IMR-90 (cell line): ENCODE measurements at regions not wholly inside any gene's neighbourhood (a gene's known extent, or its start where the extent isn't known, plus 50 kb on each side); places are given as distances from the start of the nearest gene placed in this dataset.

ENCODE experiments used
- ATAC-seq: fragments of 200-7000 bp; cut with Tn5 transposase; 2 replicates; pipeline ENCODE4 v1.9.1; 2020; ENCODE audit warnings: low read depth, mild to moderate bottlenecking, moderate library complexity
- BruUV-seq: library from RNA; stranded (reverse); fragments of 400-500 nt; replicated peaks from 2 replicates; lab custom pipeline; 2021; lab: Mats Ljungman, UMichigan
- CTCF ChIA-PET: fragments of 300-600 bp; formaldehyde crosslinking; extraction: SDS; loops from one replicate; lab custom pipeline; 2021; ENCODE audit warnings: antibody characterized with exemption; lab: Yijun Ruan, JAX
- POLR2A ChIA-PET: fragments of 300-600 bp; sonication (Branson Sonifier 250); formaldehyde crosslinking; loops from one replicate; lab custom pipeline; 2022; ENCODE audit warnings: antibody characterized with exemption; ENCODE audit not compliant: unreplicated experiment; lab: Charles Lee
- DNase-seq: peaks from one replicate; pipeline ENCODE4 v3.0.0; 2013
- H2AFZ ChIP-seq: replicated peaks from 2 replicates; pipeline ENCODE3; 2013; ENCODE audit warnings: low read length, mild to moderate bottlenecking; ENCODE audit not compliant: poor library complexity
- H2AK5ac ChIP-seq: 2 replicates; pipeline ENCODE4 v1.6.1; 2013; ENCODE audit warnings: low read depth, low read length, inconsistent platforms
- H2AK9ac ChIP-seq: replicated peaks from 2 replicates; pipeline ENCODE3; 2013; ENCODE audit warnings: mild to moderate bottlenecking, low read depth, low read length, moderate library complexity; ENCODE audit not compliant: poor library complexity
- H2BK120ac ChIP-seq: 2 replicates; pipeline ENCODE4 v1.6.1; 2013; ENCODE audit warnings: low read depth, low read length, inconsistent platforms
- H2BK15ac ChIP-seq: 3 replicates; pipeline ENCODE4 v1.6.1; 2013; ENCODE audit warnings: low read depth, low read length, inconsistent platforms
- H2BK20ac ChIP-seq: 2 replicates; pipeline ENCODE4 v1.6.1; 2013; ENCODE audit warnings: low read depth, mild to moderate bottlenecking, inconsistent platforms, low read length, moderate library complexity
- H2BK5ac ChIP-seq: 2 replicates; pipeline ENCODE4 v1.6.1; 2013; ENCODE audit warnings: mild to moderate bottlenecking, low read depth, low read length, inconsistent platforms; ENCODE audit not compliant: poor library complexity, severe bottlenecking
- H3K14ac ChIP-seq: replicated peaks from 2 replicates; pipeline ENCODE4 v1.6.1; 2013; ENCODE audit warnings: low read depth, low read length, inconsistent platforms
- H3K18ac ChIP-seq: 2 replicates; pipeline ENCODE4 v1.6.1; 2013; ENCODE audit warnings: low read depth, low read length, control low read depth
- H3K23ac ChIP-seq: 2 replicates; pipeline ENCODE4 v1.6.1; 2013; ENCODE audit warnings: low read depth, low read length, inconsistent platforms
- H3K27ac ChIP-seq: 2 replicates; pipeline ENCODE4 v1.5.1; 2013; ENCODE audit warnings: mild to moderate bottlenecking, control low read depth, low read length; ENCODE audit not compliant: insufficient read depth
- H3K27me3 ChIP-seq: 2 replicates; pipeline ENCODE4 v1.6.1; 2013; ENCODE audit warnings: low read length; ENCODE audit not compliant: control insufficient read depth, insufficient read depth
- H3K36me3 ChIP-seq: 2 replicates; pipeline ENCODE4 v1.6.1; 2013; ENCODE audit warnings: low read length, mixed read lengths; ENCODE audit not compliant: control insufficient read depth, insufficient read depth
- H3K4ac ChIP-seq: 2 replicates; pipeline ENCODE4 v1.6.1; 2013; ENCODE audit warnings: low read depth, low read length, inconsistent platforms
- H3K4me1 ChIP-seq: 2 replicates; pipeline ENCODE4 v1.6.1; 2013; ENCODE audit warnings: low read length, mixed read lengths; ENCODE audit not compliant: control insufficient read depth, insufficient read depth
- H3K4me2 ChIP-seq: 2 replicates; pipeline ENCODE4 v1.6.1; 2013; ENCODE audit warnings: low read depth, mild to moderate bottlenecking, control low read depth, low read length, moderate library complexity
- H3K4me3 ChIP-seq: 2 replicates; pipeline ENCODE4 v1.5.1; 2013; ENCODE audit warnings: low read depth, mild to moderate bottlenecking, control low read depth, low read length, moderate library complexity; ENCODE audit not compliant: insufficient read depth
- H3K56ac ChIP-seq: 2 replicates; pipeline ENCODE4 v1.6.1; 2013; ENCODE audit warnings: low read length, inconsistent platforms; ENCODE audit not compliant: insufficient read depth; ENCODE audit errors: extremely low read depth
- H3K79me1 ChIP-seq, 2 experiments: 2 replicates each; pipeline ENCODE4 v1.6.1; 2013; ENCODE audit warnings: low read length in 2 of 2, inconsistent platforms in 1 of 2, low read depth in 1 of 2
- H3K9ac ChIP-seq: 2 replicates; pipeline ENCODE4 v1.6.1; 2013; ENCODE audit warnings: low read depth, low read length, control low read depth
- H3K9me1 ChIP-seq: 2 replicates; pipeline ENCODE4 v1.6.1; 2013; ENCODE audit warnings: low read length, inconsistent platforms; ENCODE audit not compliant: insufficient read depth
- H3K9me3 ChIP-seq: 2 replicates; pipeline ENCODE4 v1.6.1; 2013; ENCODE audit warnings: low read length; ENCODE audit not compliant: control insufficient read depth, insufficient read depth
- H4K20me1 ChIP-seq: 2 replicates; pipeline ENCODE4 v1.6.1; 2013; ENCODE audit warnings: low read length, inconsistent platforms; ENCODE audit not compliant: insufficient read depth
- H4K5ac ChIP-seq: 2 replicates; pipeline ENCODE4 v1.6.1; 2013; ENCODE audit warnings: mild to moderate bottlenecking, low read depth, low read length, control low read depth
- H4K8ac ChIP-seq, 2 experiments: 2 replicates each; pipeline ENCODE4 v1.6.1; 2013; ENCODE audit warnings: low read depth in 2 of 2, low read length in 2 of 2, control low read depth in 1 of 2, inconsistent platforms in 1 of 2
- H4K91ac ChIP-seq: 2 replicates; pipeline ENCODE4 v1.6.1; 2013; ENCODE audit warnings: low read depth, low read length, inconsistent platforms; ENCODE audit not compliant: insufficient read depth
- BHLHE40 ChIP-seq: fragments of 150-350 bp; IDR thresholded peaks from 2 replicates; pipeline ENCODE4 v1.6.1; 2016; ENCODE audit warnings: mild to moderate bottlenecking, low read depth, low read length
- CHD1 ChIP-seq: IDR thresholded peaks from 2 replicates; pipeline ENCODE4 v1.6.1; 2012; ENCODE audit warnings: low read depth, low read length, improper control_type of control experiment
- MAFK ChIP-seq: IDR thresholded peaks from 2 replicates; pipeline ENCODE4 v1.6.1; 2012; ENCODE audit warnings: low read depth, low read length, improper control_type of control experiment
- RAD21 ChIP-seq: IDR thresholded peaks from 2 replicates; pipeline ENCODE4 v1.6.1; 2012; ENCODE audit warnings: low read length, improper control_type of control experiment
- RFX5 ChIP-seq: IDR thresholded peaks from 2 replicates; pipeline ENCODE4 v1.8.0; 2012; ENCODE audit warnings: low read depth, mild to moderate bottlenecking, low read length, moderate library complexity
- USF2 ChIP-seq: fragments of 150-350 bp; IDR thresholded peaks from 2 replicates; pipeline ENCODE4 v1.6.1; 2017; ENCODE audit warnings: mild to moderate bottlenecking, antibody characterized with exemption, low read length, low read depth
- WGBS, 2 experiments: methylation state at CpG; one replicate each; pipeline versions ENCODE4 v1.1.5 to v1.1.7; 2013; ENCODE audit warnings: missing lambda C conversion rate in 2 of 2; ENCODE audit not compliant: insufficient read length in 1 of 2; ENCODE audit errors: extremely low coverage in 2 of 2; 5-methylcytosine and 5-hydroxymethylcytosine counted together
- dilution Hi-C: fragments of 300-500 bp; cut with HindIII; formaldehyde crosslinking; loops from one replicate; pipeline ENCODE4 v1.14.3; 2018; ENCODE audit warnings: low sequenced_read_pairs; ENCODE audit not compliant: unreplicated experiment
- in situ Hi-C: fragments of 300-500 bp; cut with MboI; formaldehyde crosslinking; loops from 3 replicates; pipeline ENCODE4 v1.14.3; 2019; ENCODE audit warnings: low sequenced_read_pairs, inconsistent platforms, mixed read lengths
- intact Hi-C: fragments of 100-400 bp; cut with micrococcal nuclease; formaldehyde crosslinking; loops from 2 replicates; pipeline ENCODE4 v1.10.0; 2022
- TF ChIP-seq, protein P1 (sequence below): fragments of 150-350 bp; IDR thresholded peaks from 2 replicates; pipeline ENCODE4 v1.6.1; 2016; ENCODE audit warnings: low read depth, mild to moderate bottlenecking, low read length, moderate library complexity, borderline replicate concordance

DNA sequence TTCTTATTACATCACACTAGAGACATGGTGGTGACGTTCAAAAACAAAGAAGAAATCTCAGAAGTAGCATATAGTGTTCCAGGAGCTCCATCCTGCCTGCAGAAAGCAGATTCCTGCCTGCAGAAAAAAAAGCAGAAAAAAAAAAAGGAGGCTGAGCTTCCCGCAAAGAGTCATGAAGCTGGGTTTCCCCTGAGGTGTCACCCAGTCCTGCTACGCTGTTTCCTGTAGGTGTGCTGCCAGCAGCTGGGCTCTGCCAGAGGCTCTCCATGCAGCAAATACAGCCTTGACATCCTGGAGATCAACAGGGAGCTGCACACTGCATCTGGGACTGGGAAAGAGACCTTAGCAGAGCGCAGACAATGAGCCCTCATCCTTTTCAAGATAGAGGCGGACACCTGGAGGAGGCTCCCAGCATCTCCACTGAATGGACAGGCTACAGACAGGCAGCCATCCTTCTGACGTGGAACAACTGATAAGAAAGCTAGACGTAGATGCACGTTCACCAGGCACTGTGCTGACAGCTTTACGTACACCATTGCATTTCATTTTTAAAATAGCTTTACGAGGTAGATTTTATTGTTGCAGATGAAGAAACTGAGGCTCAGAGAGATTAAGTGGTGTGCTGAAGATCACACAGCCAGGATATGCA lies 350.9 kb downstream of the FOXO1 start:
- Histone ChIP-seq H3K14ac (no peak overlapping the region), H2BK120ac (no peak overlapping the region), H2AK9ac (no peak overlapping the region), H4K8ac (no peak overlapping the region), H4K20me1 (no peaks in the 10 kb centered on the region), H2BK5ac (no peak overlapping the region), H3K27me3 (no peaks in the 10 kb centered on the region), H2AK5ac (no peak overlapping the region), H3K4me2 (no peak overlapping the region), H3K79me1 (no peaks in the 10 kb centered on the region), H3K9ac (no peak overlapping the region), H3K9me3 (0 out of 2 replicates have a peak, but pooled peaks cover 2% of the 10 kb centered on the region), H3K36me3 (no peaks in the 10 kb centered on the region), H3K4ac (no peak overlapping the region), H2AFZ (no peak overlapping the region), H3K9me1 (no peaks in the 10 kb centered on the region), H2BK20ac (no peak overlapping the region), H3K23ac (no peak overlapping the region), H3K4me1 (no peaks in the 10 kb centered on the region), H4K91ac (no peak overlapping the region), H3K18ac (no peak overlapping the region), H4K5ac (no peak overlapping the region), H2BK15ac (no peak overlapping the region), H3K27ac (no peak overlapping the region), H3K4me3 (no peak overlapping the region), H3K56ac (no peak overlapping the region)
- DNase-seq (no peak), ATAC-seq (no peak)
- ChIA-PET CTCF (no interaction called here), POLR2A (no interaction called here)
- in situ Hi-C loops: no loop called here
- dilution Hi-C loops: no loop called here
- WGBS, 2 experiments: 69% methylated on average over 4 of the region's 10 CpGs; no CpG with 5 or more reads in 1 of the 2 experiments
- no TSS peak for BruUV-seq
- intact Hi-C loops: no loop called here
- no peak for TF ChIP-seq MAFK
- no peak for TF ChIP-seq USF2
- no peak for TF ChIP-seq CHD1
- no peak for TF ChIP-seq RFX5
- no peak for TF ChIP-seq BHLHE40
- TF ChIP-seq, protein P1, sequence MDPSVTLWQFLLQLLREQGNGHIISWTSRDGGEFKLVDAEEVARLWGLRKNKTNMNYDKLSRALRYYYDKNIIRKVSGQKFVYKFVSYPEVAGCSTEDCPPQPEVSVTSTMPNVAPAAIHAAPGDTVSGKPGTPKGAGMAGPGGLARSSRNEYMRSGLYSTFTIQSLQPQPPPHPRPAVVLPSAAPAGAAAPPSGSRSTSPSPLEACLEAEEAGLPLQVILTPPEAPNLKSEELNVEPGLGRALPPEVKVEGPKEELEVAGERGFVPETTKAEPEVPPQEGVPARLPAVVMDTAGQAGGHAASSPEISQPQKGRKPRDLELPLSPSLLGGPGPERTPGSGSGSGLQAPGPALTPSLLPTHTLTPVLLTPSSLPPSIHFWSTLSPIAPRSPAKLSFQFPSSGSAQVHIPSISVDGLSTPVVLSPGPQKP: no peak
- no peak for TF ChIP-seq RAD21
